Subcutaneous abdominal adipose tissue (tissue), 5 donors: ENCODE measurements at regions not wholly inside any gene's neighbourhood (a gene's known extent, or its start where the extent isn't known, plus 50 kb on each side); places are given as distances from the start of the nearest gene placed in this dataset.
"Not testable (repeated sequence)": the region's sequence is repeated elsewhere in the genome, so short reads cannot be mapped to it uniquely, and the experiment has no call there.

Experiments
- H3K27ac ChIP-seq: one replicate; pipeline ENCODE4 v1.7.0; 2013; ENCODE audit warnings: low read depth, mild to moderate bottlenecking, inconsistent platforms, low read length, moderate library complexity
- H3K27me3 ChIP-seq, 5 donors: one replicate each; pipeline ENCODE4 v1.7.0; 2013; ENCODE audit warnings: low read length in 5 of 5, inconsistent platforms in 1 of 5; ENCODE audit not compliant: control insufficient read depth in 5 of 5, insufficient read depth in 4 of 5
- H3K36me3 ChIP-seq, 5 donors: one replicate each; pipeline ENCODE4 v1.7.0; 2013; ENCODE audit warnings: low read length in 5 of 5; ENCODE audit not compliant: control insufficient read depth in 5 of 5, insufficient read depth in 5 of 5
- H3K4me1 ChIP-seq, 5 donors: one replicate each; pipeline ENCODE4 v1.7.0; 2013; ENCODE audit warnings: low read length in 5 of 5, mild to moderate bottlenecking in 3 of 5, moderate library complexity in 1 of 5; ENCODE audit not compliant: control insufficient read depth in 5 of 5, insufficient read depth in 5 of 5
- H3K4me3 ChIP-seq, 5 donors: one replicate each; pipeline ENCODE4 v1.7.0; 2013; ENCODE audit warnings: low read length in 5 of 5, low read depth in 1 of 5
- H3K9ac ChIP-seq, 5 donors: one replicate each; pipeline ENCODE4 v1.7.0; 2013; ENCODE audit warnings: low read length in 5 of 5, mild to moderate bottlenecking in 4 of 5, moderate library complexity in 3 of 5
- H3K9me3 ChIP-seq, 5 donors: one replicate each; pipeline ENCODE4 v1.7.0; 2013; ENCODE audit warnings: low read length in 5 of 5; ENCODE audit not compliant: control insufficient read depth in 5 of 5
- donor health status: healthy.
- donor health status: healthy.
- donor health status: healthy.
- donor health status: healthy.
- donor health status: healthy.

- H3K9ac ChIP-seq, H3K36me3 ChIP-seq, H3K4me1 ChIP-seq, H3K27ac ChIP-seq, H3K9me3 ChIP-seq, H3K4me3 ChIP-seq, H3K27me3 ChIP-seq: not testable (repeated sequence)
These were observed 111.4 kb upstream of the METTL9 start for GRCh38 chr16:21487956-21488355.

- H3K4me1 ChIP-seq, H3K4me3 ChIP-seq, H3K27ac ChIP-seq, H3K27me3 ChIP-seq, H3K9me3 ChIP-seq, H3K36me3 ChIP-seq, H3K9ac ChIP-seq: not testable (repeated sequence)
These were observed 100.3 kb upstream of the METTL9 start for GRCh38 chr16:21499046-21499445.

DNA sequence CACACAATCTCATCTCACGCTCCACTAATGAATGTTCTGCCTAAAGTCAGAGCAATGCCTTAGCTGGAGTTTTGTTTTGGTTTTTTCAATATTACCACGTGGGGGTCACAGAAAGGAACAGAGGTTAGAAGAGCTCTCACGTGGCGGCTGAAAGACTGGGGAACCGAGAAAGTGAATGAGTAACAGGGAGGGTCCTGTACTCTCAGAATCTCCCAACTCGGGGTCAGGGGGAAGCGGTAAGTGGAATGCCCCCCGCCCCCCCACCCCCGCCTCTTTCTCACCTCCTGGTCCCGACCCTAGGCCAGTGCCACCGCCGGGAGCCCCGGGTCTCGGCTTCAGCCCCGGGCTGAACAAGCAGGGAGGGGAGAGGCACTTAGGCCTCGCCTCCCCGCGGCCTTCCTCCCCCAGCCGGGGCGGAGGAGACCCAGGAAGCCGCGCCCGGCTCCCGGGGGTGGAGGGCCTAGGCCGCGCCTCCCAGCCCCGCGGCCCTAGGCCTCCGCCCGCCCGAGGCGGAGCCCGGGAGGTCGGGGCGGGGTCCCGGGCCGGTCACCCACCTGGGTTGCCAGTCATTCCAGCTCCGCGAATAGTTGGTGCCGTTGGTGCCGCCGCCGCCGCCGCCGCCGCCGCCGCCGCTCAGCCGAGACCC, 98.0 kb upstream of the METTL9 start:
- H3K36me3 ChIP-seq, H3K27me3 ChIP-seq, H3K4me1 ChIP-seq, H3K9me3 ChIP-seq: not testable (repeated sequence)
- Histone ChIP-seq H3K9ac (peak overlapping the region in 2 of 5 donors; percentile 91 to 92), H3K27ac (peak overlapping the region; percentile 90), H3K4me3 (peak overlapping the region in 2 of 5 donors; percentile 69 to 89)

DNA sequence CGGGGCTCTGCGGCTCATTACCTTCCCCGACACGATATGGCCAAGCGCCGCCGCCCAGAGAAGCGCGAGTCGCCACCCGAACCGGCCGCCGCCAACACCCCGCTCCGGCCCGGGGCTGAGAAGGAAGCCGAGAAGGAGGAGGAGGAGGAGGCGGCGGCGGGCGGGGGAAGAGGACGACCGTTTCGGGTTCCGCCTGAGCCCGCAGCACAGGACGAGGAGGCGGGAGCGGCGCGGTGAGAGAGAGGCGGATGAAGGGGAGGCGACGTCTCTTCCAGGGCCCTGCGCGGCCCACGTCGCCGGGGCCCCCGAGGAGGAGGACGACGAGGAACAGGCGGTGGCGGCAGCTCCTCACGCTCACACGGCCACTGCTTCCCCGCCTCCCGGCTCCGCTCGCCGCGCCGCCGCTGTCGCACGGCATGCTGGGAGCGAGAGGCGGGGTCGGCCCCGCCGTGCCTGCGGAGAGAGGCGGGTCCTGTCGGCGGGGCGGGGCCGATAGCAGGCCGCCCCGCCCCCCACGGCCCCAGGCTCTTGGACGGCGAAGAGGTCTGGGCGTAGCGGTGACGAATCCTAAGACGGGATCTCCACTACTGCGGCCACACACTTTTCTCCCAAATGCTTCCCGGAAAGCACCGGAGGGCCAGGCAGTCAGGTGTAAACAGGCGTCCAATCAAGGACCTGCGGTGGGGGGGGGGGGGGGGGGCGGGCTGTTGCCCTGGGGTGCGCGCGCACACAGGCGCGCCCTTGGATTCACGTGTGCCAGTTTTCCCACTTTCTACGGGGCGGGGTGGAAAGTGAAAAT, 97.3 kb upstream of the METTL9 start:
- no peaks in the 10 kb centered on the region for H3K36me3 ChIP-seq
- H3K4me1 ChIP-seq = peaks cover 0 to 11% (median 8%) of the 10 kb centered on the region in 5 donors
- H3K9ac ChIP-seq = peak overlapping the region in 4 of 5 donors; percentile 53 to 92 (median 88)
- H3K9me3 ChIP-seq = no peaks in the 10 kb centered on the region
- peak overlapping the region; percentile 61 to 89 (median 69) for H3K4me3 ChIP-seq
- H3K27me3 ChIP-seq = no peaks in the 10 kb centered on the region
- peak overlapping the region; percentile 90 for H3K27ac ChIP-seq

DNA sequence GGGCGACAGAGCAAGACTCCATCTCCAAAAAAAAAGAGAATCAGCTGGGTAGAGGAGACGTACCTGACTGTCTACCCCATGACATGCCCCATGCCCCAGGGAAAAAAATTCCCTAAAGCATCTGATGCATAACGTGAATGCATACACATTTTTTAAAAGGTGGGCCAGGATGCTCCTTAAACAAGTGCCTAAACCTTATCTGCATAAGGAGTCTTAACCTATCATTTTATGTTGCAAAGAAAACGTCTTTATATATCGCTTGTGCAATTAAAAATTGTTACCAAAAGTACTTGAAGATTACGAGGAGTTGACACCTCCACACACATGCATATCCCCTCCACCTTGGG, 95.8 kb upstream of the METTL9 start:
- Histone ChIP-seq H3K27ac (peak overlapping the region; percentile 62), H3K4me1 (peaks cover 3 to 26% (median 23%) of the 10 kb centered on the region in 5 donors)
- not testable (repeated sequence) for H3K36me3 ChIP-seq, H3K4me3 ChIP-seq, H3K9ac ChIP-seq, H3K9me3 ChIP-seq, H3K27me3 ChIP-seq

DNA sequence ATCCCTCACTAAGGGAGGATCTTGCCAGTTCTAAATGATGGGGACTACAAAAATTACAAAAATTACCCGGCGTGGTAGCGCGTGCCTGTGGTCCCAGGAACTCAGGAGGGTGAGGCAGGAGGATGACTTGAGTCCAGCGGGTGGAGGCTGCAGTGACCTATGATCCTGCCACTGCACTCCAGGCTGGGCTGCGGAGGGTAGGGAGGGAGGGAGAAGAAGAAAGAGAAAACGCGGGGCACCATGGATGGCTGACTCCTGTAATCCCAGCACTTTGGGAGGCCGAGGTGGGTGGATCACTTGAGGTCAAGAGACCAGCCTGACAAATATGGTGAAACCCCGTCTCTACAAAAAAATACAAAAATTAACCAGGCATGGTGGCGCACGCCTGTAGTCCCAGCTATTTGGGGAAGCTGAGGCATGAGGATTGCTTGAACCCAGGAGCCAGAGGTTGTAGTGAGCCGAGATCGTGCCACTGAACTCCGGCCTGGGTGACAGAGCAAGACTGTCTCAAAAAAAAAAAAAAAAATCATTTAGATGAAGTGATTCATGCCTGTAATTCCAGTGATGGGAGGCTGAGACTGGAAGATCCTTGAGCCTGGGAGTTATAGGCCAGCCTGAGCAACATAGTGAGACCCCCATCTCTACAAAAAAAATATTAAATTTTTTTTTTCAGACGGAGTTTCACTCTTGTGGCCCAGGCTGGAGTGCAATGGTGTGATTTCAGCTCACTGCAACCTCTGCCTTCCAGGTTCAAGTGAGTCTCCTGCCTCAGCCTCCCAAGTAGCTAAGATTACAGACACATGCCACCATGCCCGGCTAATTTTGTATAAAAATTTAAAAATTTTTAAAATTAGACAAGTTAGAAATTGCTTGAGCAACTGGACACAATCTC, 95.2 kb upstream of the METTL9 start:
- H3K36me3 ChIP-seq, H3K4me3 ChIP-seq, H3K9me3 ChIP-seq, H3K9ac ChIP-seq, H3K27me3 ChIP-seq, H3K27ac ChIP-seq: not testable (repeated sequence)
- H3K4me1 ChIP-seq = peaks cover 3 to 32% (median 29%) of the 10 kb centered on the region in 5 donors

GRCh38 chr16:21505751-21506520, 93.4 kb upstream of the METTL9 start:
- not testable (repeated sequence) for H3K27ac ChIP-seq

DNA sequence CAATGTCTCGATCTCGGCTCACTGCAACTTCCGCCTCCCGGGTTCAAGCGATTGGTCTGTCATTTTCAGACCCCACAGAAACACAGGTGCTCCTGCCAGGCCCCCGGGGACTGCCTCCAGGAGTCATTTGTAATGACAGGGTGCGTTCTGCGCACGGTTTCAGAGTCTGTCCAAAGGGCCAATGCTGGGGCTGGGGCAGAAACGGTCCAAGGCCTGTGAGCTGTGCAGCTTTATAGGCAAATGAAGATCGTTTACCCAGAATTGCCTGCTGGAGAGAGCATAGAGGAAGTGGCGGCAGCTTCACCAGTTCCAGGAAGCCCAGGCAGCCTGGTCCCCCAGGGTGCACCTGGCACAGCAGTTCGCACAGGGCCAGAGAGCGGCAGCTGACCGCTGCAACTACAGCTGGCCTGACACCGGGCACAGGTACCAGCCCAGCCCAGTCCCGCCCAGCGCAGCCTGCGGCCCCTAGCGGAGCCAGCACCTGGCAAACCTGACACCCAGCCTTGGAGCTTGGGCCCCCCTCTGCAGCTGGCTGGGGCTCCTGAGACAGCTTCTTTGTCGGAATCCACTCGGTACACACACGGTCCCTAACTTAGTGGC, 92.4 kb upstream of the METTL9 start:
- Histone ChIP-seq H3K4me1 (peaks cover 4 to 55% (median 48%) of the 10 kb centered on the region in 5 donors), H3K27ac (peak overlapping the region; percentile 77)

More at GRCh38 chr16:21505751-21506520, 93.4 kb upstream of the METTL9 start:
- not testable (repeated sequence) for H3K27me3 ChIP-seq, H3K9me3 ChIP-seq, H3K36me3 ChIP-seq, H3K9ac ChIP-seq, H3K4me3 ChIP-seq
- H3K4me1 ChIP-seq = peaks cover 4 to 47% (median 43%) of the 10 kb centered on the region in 5 donors

DNA sequence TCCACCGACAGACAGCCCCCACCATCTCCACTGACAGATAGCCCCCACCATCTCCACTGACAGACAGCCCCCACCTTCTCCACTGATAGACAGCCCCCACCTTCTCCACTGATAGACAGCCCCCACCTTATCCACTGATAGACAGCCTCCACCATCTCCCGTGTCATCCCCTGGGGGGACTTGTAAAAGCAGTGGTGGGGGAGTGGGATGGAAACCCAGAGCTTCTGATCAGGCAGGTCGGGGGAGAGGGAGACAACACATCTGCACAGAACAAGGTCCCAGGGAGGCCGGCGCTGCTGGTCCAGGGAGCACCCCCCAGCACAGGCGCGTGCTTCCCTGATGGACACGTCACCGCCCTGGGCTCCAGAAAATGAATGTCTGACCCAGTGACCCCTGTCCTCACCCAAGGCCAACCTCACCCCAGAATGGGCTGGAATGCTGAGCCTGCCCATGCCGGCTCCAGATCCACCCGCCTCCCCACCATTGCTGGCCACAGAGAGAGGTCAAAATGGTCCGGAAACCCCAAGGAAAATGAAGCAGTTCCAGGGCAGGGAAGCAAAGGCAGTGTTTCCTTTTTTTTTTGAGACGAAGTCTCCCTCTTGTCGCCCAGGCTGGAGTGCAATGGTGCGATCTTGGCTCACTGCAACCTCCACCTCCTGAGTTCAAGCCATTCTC, 91.6 kb upstream of the METTL9 start:
- Histone ChIP-seq H3K4me1 (peaks cover 4 to 61% (median 56%) of the 10 kb centered on the region in 5 donors), H3K27ac (peak overlapping the region; percentile 77), H3K9ac (peak overlapping the region in 1 of 5 donors; percentile 21)
- H3K9me3 ChIP-seq, H3K27me3 ChIP-seq, H3K36me3 ChIP-seq, H3K4me3 ChIP-seq: not testable (repeated sequence)

More for the DNA sequence above, 92.4 kb upstream of the METTL9 start:
- H3K4me3 ChIP-seq = peak overlapping the region in 1 of 5 donors; percentile 46
- not testable (repeated sequence) for H3K27me3 ChIP-seq, H3K9me3 ChIP-seq, H3K9ac ChIP-seq, H3K36me3 ChIP-seq
